ENCODE measurements at regions not wholly inside any gene's neighbourhood (a gene's known extent, or its start where the extent isn't known, plus 50 kb on each side); places are given as distances from the start of the nearest gene placed in this dataset.

- POLR2A ChIA-PET, result no interaction called here
- no peak for TF ChIP-seq CTCF (IDR thresholded peaks at IDR 0.05)
- no peak for ATAC-seq
- H3K9me3 Mint-ChIP-seq, result peaks cover 1% of the 10 kb centered on the region
- CTCF ChIA-PET, result no interaction called here
- H3K27ac Mint-ChIP-seq, result no peak overlapping the region
- H3K4me3 Mint-ChIP-seq, result no peak overlapping the region
- peaks cover 23% of the 10 kb centered on the region for H3K4me1 Mint-ChIP-seq (ENCODE audit: low read depth)
- DNase-seq, result no peak
- H3K27me3 Mint-ChIP-seq, result peaks cover 25% of the 10 kb centered on the region
- intact Hi-C loops (cut with micrococcal nuclease), result no loop called here
- H3K36me3 Mint-ChIP-seq (ENCODE audit: low read depth), result no peaks in the 10 kb centered on the region
Measured at GRCh38 chr11:69560141-69560790, 78.8 kb downstream of the LINC01488 start.

GRCh38 chr11:69562302-69562701, 78.7 kb upstream of the CCND1 start:
- Mint-ChIP-seq H3K4me3 (no peak overlapping the region), H3K36me3 (ENCODE audit: low read depth) (no peaks in the 10 kb centered on the region), H3K4me1 (ENCODE audit: low read depth) (peaks cover 20% of the 10 kb centered on the region), H3K27ac (no peak overlapping the region), H3K27me3 (peaks cover 28% of the 10 kb centered on the region), H3K9me3 (peaks cover 1% of the 10 kb centered on the region)
- ChIA-PET POLR2A (no interaction called here), CTCF (no interaction called here)
- DNase-seq, result no peak
- no peak for ATAC-seq
- intact Hi-C loops (cut with micrococcal nuclease), result no loop called here
- TF ChIP-seq CTCF (IDR thresholded peaks at IDR 0.05), result no peak

GRCh38 chr11:69562816-69563215, 78.1 kb upstream of the CCND1 start:
- CTCF ChIA-PET, result no interaction called here
- no peak for TF ChIP-seq CTCF (IDR thresholded peaks at IDR 0.05)
- H3K36me3 Mint-ChIP-seq (ENCODE audit: low read depth), result no peaks in the 10 kb centered on the region
- H3K27me3 Mint-ChIP-seq, result peaks cover 28% of the 10 kb centered on the region
- peaks cover 1% of the 10 kb centered on the region for H3K9me3 Mint-ChIP-seq
- no peak overlapping the region for H3K4me3 Mint-ChIP-seq
- ATAC-seq (no peak), DNase-seq (no peak)
- peaks cover 20% of the 10 kb centered on the region for H3K4me1 Mint-ChIP-seq (ENCODE audit: low read depth)
- intact Hi-C loops (cut with micrococcal nuclease), result no loop called here
- POLR2A ChIA-PET, result no interaction called here
- no peak overlapping the region for H3K27ac Mint-ChIP-seq

- Mint-ChIP-seq H3K27ac (no peak overlapping the region), H3K27me3 (peaks cover 28% of the 10 kb centered on the region), H3K4me3 (no peak overlapping the region), H3K36me3 (ENCODE audit: low read depth) (no peaks in the 10 kb centered on the region), H3K4me1 (ENCODE audit: low read depth) (peaks cover 15% of the 10 kb centered on the region), H3K9me3 (peaks cover 1% of the 10 kb centered on the region)
- DNase-seq, result no peak
- POLR2A ChIA-PET, result no interaction called here
- TF ChIP-seq CTCF (IDR thresholded peaks at IDR 0.05), result no peak
- CTCF ChIA-PET, result no interaction called here
- intact Hi-C loops (cut with micrococcal nuclease), result no loop called here
- no peak for ATAC-seq
Measured at GRCh38 chr11:69563306-69563705, 77.7 kb upstream of the CCND1 start.

- ATAC-seq (no peak), DNase-seq (no peak)
- H3K4me1 Mint-ChIP-seq (ENCODE audit: low read depth), result peaks cover 7% of the 10 kb centered on the region
- H3K27me3 Mint-ChIP-seq, result peaks cover 28% of the 10 kb centered on the region
- no peak for TF ChIP-seq CTCF (IDR thresholded peaks at IDR 0.05)
- no peak overlapping the region for H3K27ac Mint-ChIP-seq
- POLR2A ChIA-PET, result no interaction called here
- H3K4me3 Mint-ChIP-seq, result no peak overlapping the region
- peaks cover 1% of the 10 kb centered on the region for H3K9me3 Mint-ChIP-seq
- no peaks in the 10 kb centered on the region for H3K36me3 Mint-ChIP-seq (ENCODE audit: low read depth)
- CTCF ChIA-PET, result no interaction called here
- intact Hi-C loops (cut with micrococcal nuclease), result no loop called here
Measured at GRCh38 chr11:69563946-69564775, 76.8 kb upstream of the CCND1 start.
